Hindlimb muscle (tissue), 1 donor: ENCODE measurements at regions not wholly inside any gene's neighbourhood (a gene's known extent, or its start where the extent isn't known, plus 50 kb on each side); places are given as distances from the start of the nearest gene placed in this dataset.

Source experiments
- DNase-seq: peaks from one replicate; pipeline ENCODE4 v3.0.0-alpha.2; 2013

DNA sequence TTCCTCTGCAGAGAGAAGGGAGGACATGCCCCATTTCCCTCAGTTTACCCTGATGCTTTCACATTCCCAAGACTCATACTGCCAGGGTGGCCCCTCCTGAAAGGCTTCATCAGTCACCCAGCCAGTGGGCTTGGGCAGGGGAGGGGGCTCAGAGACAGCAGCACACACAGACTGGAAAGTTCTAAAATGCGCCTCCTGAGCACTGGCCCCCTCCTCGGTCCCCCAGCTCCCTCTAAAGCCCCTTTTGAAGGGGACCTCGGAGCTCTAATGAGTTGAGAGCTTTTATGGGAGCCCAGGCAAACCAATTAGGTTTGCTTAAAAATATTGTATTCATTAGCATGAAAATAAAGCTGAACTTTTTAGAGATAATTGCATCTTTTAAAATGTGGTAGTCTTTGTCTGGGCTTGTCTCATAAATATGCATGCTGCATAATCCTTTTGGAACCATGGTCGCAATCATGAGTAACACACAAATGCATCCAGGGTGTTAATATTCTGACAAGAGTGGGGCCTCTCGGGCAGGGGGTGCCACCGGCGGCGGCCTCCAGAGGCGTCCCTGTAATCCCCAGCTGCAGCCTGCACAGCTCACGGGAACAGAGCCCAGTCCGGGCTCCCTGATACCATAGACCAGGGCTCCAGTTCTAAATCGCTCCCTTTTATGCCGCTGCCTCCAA, 78.5 kb downstream of the RPLP1 start:
- no peak for DNase-seq

- DNase-seq = no peak
These were observed 79.0 kb downstream of the RPLP1 start for GRCh38 chr15:69531665-69532027.

GRCh38 chr15:69532066-69532465, 79.4 kb downstream of the RPLP1 start:
- no peak for DNase-seq

DNA sequence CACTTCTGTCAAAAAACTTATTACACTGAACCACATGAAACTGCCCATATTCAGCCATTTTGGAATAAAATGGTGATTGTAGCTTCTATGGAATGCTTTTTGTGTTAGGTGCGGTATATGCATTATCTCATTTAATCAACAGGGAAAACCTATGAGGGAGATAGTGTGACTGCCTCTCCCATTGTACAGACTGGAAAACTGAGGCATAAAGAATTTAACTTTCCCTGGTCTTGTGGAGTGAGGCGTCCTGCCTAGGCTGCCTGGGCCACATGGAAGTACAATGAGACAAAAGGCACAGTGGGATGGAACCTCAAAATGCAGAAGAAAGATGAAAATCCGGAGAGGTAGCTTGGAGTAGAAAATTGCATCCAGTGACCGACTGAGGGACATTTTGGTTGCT, 80.2 kb downstream of the RPLP1 start:
- DNase-seq = no peak

DNA sequence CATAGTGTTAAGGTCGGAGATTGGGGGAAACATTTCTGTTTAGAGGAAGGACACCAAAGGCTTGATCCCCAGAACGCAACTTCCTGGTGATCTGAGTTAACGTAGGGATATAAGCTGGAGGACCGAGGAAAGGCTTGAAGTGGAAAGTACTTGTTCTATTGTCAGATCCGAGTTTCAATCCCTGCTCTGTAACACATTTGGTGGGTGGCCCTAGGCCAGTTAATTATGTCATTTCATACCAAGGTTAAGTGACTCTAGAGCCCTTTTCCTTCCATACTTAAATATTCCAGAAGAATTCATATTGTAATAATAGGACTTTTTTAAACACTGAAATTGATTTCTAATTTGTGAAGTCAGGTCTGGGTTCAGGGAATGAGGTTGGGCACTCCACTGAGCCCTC, 80.9 kb downstream of the RPLP1 start:
- no peak for DNase-seq

DNA sequence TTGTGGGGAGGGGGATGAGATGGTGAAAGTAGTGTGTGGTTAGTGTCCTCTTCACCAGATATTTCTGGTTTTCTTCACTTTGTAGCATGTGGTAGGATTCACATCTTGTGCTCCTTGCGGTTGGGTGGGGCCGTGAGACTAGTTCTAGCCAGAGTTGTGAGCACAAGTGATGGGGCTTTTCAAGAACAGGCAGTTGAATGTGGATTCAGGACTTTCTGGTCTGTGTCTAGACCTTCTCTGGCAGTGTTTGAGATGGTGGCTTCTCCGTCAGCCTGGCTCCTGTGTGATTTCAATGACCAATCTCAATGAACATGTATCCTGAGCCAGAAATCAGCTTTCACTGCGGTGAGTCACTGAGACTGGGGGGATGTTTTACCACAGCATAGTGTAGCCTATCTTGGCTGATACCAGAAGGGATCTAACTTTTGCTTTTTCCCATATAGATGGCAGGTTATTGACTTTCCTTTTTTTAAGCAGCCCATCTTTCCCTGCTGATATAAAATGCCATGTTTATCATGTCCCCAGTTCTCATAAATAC, 82.6 kb downstream of the RPLP1 start:
- no peak for DNase-seq

- DNase-seq = no peak
These were observed 83.4 kb downstream of the RPLP1 start for GRCh38 chr15:69535998-69536397.

DNA sequence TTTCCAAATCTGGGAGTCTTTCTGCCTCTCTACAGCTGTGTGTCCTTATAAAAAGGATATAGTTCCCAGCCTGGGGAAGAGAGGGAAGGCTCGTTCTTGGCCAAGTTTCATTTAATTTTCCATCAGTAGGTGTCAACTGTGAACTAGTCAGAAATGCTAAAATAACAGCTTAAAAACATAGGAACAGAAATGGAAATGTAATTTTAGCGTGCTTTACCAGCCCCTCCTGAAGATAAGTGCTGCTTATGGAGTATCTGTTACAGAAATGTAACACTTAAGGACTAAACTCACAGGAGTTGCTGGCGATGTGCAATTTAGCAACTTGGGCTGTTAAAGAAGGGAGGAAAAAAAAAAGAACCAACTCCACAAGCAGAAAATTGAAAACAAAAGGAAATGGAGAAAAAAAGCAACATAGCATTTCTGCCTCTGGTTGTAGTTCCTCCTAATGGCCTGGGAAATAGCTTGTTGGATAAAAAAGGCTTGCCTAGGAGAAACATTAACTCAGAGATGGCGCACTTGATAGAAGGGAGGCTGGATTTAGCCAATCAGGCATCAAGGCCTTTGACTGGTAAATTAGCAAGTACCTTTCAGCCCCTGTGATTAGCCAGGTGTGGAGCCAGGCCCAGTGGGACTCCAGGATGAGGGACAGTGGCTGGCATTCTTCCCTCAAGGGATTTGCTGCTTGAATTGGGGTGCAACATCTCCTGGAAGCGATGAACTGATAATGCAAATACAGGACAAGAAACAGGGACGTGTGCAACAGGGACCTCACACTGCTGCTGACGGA, 84.3 kb downstream of the RPLP1 start:
- DNase-seq = no peak

DNA sequence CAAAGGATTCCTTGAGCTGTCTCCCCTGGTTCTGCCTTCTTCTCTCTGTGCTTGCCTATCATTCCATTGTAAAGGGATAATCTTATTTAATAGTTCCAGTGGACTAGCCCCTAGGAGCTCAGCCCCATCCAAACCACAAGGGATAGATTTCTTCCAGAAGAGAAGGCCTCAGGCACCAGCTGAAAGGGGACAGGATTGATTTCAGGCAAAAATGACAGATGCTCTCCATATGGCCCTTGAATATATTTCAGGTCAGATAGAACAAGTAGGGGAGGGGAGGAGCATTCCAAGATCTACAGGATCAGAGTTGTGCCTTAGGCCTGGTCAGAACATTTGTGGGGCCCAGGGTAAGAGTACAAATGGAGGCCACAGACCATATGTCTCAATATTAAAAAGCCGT, 85.3 kb downstream of the RPLP1 start:
- DNase-seq = no peak

DNA sequence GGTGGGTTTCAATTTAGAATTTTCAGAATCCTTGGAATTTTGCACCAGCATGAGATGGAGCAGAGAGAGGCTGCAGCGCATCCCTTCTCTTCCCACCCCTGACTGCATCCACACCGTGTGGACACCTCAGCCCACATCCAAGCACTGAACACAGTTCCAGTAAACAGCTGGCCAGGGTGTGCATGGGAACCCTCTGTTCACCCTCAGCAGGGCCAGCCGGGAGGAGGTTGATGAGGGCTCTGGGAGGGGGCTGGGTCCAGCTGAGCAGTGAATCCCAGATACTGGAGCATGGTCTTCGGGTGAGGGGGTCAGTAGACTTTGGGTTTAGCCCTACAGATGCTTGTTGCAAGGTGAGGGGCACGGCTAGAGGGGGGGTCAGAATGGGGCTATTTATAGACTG, 85.8 kb downstream of the RPLP1 start:
- no peak for DNase-seq

GRCh38 chr15:69539345-69539744, 86.7 kb downstream of the RPLP1 start:
- no peak for DNase-seq

- peak; percentile 67 for DNase-seq
These were observed 88.0 kb downstream of the RPLP1 start for GRCh38 chr15:69540622-69541021.

DNA sequence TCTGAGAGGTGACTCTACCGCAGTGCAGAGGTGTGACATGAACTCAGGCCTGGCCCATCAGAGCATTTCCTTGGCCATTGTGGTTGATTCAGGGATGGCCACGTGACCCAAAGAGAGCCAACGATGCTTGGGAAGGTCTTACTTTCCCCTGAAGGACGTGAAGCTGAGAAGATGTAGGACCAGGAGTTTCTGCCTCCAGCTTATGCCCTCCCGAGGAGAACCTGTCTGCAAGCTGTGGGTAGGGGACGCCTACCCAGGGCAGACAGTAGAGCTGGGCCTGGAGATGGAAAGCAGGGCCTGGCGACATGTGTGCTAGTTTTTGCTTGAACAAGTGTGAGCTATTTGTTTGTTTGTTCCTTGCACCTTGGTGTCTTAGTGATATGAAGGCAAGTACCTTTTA, 89.4 kb downstream of the RPLP1 start:
- no peak for DNase-seq

- DNase-seq = peak; percentile 57
These were observed 91.2 kb downstream of the RPLP1 start for GRCh38 chr15:69543681-69544364.

- DNase-seq = no peak
These were observed 91.9 kb downstream of the RPLP1 start for GRCh38 chr15:69544365-69545113.

DNA sequence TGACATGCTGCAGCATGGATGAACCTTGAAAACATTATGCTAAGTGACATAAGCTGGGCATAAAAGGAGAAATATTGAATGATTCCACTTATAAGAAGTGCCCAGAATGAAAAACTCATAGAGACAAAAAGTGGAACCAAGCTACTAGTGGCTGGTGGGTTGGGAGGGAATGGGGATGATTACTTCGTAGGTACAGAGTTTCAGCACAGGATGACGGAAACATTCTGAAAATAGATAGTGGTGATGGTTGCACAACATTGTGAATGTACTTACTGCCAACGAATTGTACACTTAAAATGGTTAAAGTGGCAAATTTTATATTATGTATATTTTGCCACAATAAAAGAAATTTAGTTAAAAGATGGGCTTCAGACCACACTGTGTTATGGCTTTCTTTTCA, 93.6 kb downstream of the RPLP1 start:
- DNase-seq = no peak

- no peak for DNase-seq
These were observed 96.0 kb downstream of the RPLP1 start for GRCh38 chr15:69548395-69549180.

GRCh38 chr15:69551391-69552056, 98.9 kb downstream of the RPLP1 start:
- DNase-seq = no peak

GRCh38 chr15:69552057-69552815, 99.6 kb downstream of the RPLP1 start:
- DNase-seq = no peak

DNA sequence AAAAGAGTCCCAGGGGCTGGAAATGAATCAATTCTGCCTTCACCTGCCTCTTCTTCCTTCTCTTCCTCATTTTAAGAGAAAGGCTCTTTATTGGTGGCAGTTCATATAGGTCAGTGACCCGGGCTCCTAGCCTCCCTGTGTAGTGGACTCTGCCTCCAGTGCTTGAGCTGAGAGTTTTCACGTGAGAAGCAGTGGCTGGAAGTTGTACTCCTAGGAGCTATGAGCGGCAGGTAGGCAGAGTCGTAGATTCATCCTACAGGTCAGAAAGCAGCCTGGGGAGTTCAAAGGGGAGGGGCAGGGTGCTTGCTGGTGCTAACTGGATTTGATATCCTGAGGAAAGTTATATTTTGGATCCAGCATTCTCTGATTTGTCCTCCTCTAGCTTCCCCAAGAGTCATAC, 101.1 kb downstream of the RPLP1 start:
- no peak for DNase-seq
